GM12878 (cell line): ENCODE measurements at regions not wholly inside any gene's neighbourhood (a gene's known extent, or its start where the extent isn't known, plus 50 kb on each side); places are given as distances from the start of the nearest gene placed in this dataset.

Experiments
- ATAC-seq: fragments of 200-7000 bp; cut with Tn5 transposase; 3 replicates; pipeline ENCODE4 v1.9.1; 2020; ENCODE audit warnings: mild to moderate bottlenecking, moderate library complexity
- BruUV-seq: library from RNA; stranded (reverse); fragments of 400-500 nt; replicated peaks from 2 replicates; lab custom pipeline; 2021; lab: Mats Ljungman, UMichigan
- CTCF ChIA-PET: fragments of 300-600 bp; sonication (Branson Sonifier 250); formaldehyde crosslinking; extraction: SDS; loops from one replicate; lab custom pipeline; 2021; ENCODE audit warnings: inconsistent platforms; lab: Yijun Ruan, JAX
- POLR2A ChIA-PET: fragments of 350-600 bp; formaldehyde crosslinking; extraction: SDS; loops from one replicate; lab custom pipeline; 2021; ENCODE audit warnings: inconsistent platforms; lab: Charles Lee
- RAD21 ChIA-PET: fragments of 300-600 bp; sonication (Branson Sonifier 250); formaldehyde crosslinking; loops from one replicate; lab custom pipeline; 2023; ENCODE audit warnings: antibody characterized with exemption; ENCODE audit not compliant: unreplicated experiment; lab: Charles Lee
- SMC1A ChIA-PET: fragments of 300-600 bp; sonication (Branson Sonifier 250); formaldehyde crosslinking; loops from one replicate; lab custom pipeline; 2023; ENCODE audit not compliant: unreplicated experiment, uncharacterized antibody; lab: Charles Lee
- DNase-seq: peaks from one replicate; pipeline ENCODE4 v3.0.0-alpha.2; 2011; ENCODE audit warnings: low read depth, low spot score
- FAIRE-seq: peaks from 3 replicates; lab custom pipeline; 2011; peaks lifted over from hg19 to GRCh38; lab: Jason Lieb, UNC
- H2AFZ ChIP-seq: 2 replicates; pipeline ENCODE4 v1.6.0; 2011; ENCODE audit warnings: low read depth, low read length, control low read depth; ENCODE audit not compliant: control insufficient read depth
- H3K27ac ChIP-seq: 2 replicates; pipeline ENCODE4 v1.5.1; 2011; ENCODE audit warnings: control low read depth; ENCODE audit not compliant: control insufficient read depth, insufficient read depth
- H3K27me3 ChIP-seq, 2 experiments: replicated peaks in 1 of 2; 2 replicates each; pipeline versions ENCODE4 v1.6.0 to v1.6.1; 2011; ENCODE audit warnings: low read length in 1 of 2; ENCODE audit not compliant: control insufficient read depth in 2 of 2, insufficient read depth in 2 of 2
- H3K36me3 ChIP-seq, 2 experiments: 2 replicates each; pipeline ENCODE4 v1.5.1; 2011; ENCODE audit warnings: low read length in 1 of 2; ENCODE audit not compliant: control insufficient read depth in 2 of 2, insufficient read depth in 2 of 2
- H3K4me1 ChIP-seq: 2 replicates; pipeline ENCODE4 v1.6.1; 2011; ENCODE audit warnings: mild to moderate bottlenecking, low read length, moderate library complexity, mixed read lengths; ENCODE audit not compliant: control insufficient read depth, insufficient read depth
- H3K4me2 ChIP-seq: 2 replicates; pipeline ENCODE4 v1.6.0; 2011; ENCODE audit warnings: control low read depth; ENCODE audit not compliant: control insufficient read depth, insufficient read depth
- H3K4me3 ChIP-seq: fragments of 200-600 bp; sonication (generic); 2 replicates; pipeline ENCODE4 v1.5.1; 2016
- H3K79me2 ChIP-seq: 2 replicates; pipeline ENCODE4 v1.6.0; 2011; ENCODE audit warnings: low read length; ENCODE audit not compliant: control insufficient read depth, insufficient read depth
- H3K9ac ChIP-seq: 2 replicates; pipeline ENCODE4 v1.8.0; 2011; ENCODE audit warnings: low read length, control low read depth, mixed read lengths; ENCODE audit not compliant: control insufficient read depth, insufficient read depth
- H3K9me3 ChIP-seq: replicated peaks from 3 replicates; pipeline ENCODE4 v1.5.1; 2011; ENCODE audit warnings: mild to moderate bottlenecking, low read length; ENCODE audit not compliant: control insufficient read depth, insufficient read depth
- H4K20me1 ChIP-seq: 2 replicates; pipeline ENCODE4 v1.6.0; 2011; ENCODE audit not compliant: control insufficient read depth, insufficient read depth
- BMI1 ChIP-seq: fragments of 450-650 bp; IDR thresholded peaks from 2 replicates; pipeline ENCODE4 v1.6.1; 2016; ENCODE audit warnings: mild to moderate bottlenecking, moderate library complexity, borderline replicate concordance
- CBX5 ChIP-seq: sonication (generic); IDR thresholded peaks from 2 replicates; pipeline ENCODE4 v1.6.1; 2016; ENCODE audit warnings: low read depth, moderate library complexity, mild to moderate bottlenecking, inconsistent platforms
- CREM ChIP-seq: IDR thresholded peaks from 2 replicates; pipeline ENCODE4 v1.6.1; 2014; ENCODE audit warnings: antibody characterized with exemption, low read depth
- CTCF ChIP-seq, 3 experiments: IDR thresholded peaks in 2 of 3; conservative IDR thresholded peaks in 1 of 3; 2 replicates each; pipeline ENCODE4 v1.5.1; 2011; ENCODE audit warnings: low read depth in 3 of 3, low read length in 3 of 3, mild to moderate bottlenecking in 3 of 3, control low read depth in 2 of 3, moderate library complexity in 2 of 3, inconsistent platforms in 1 of 3, mixed read lengths in 1 of 3; ENCODE audit not compliant: control insufficient read depth in 2 of 3, insufficient read depth in 1 of 3; ENCODE audit errors: extremely low read depth in 1 of 3
- HDAC2 ChIP-seq: fragments of 200-600 bp; sonication (generic); IDR thresholded peaks from 2 replicates; pipeline ENCODE4 v1.6.1; 2017
- IKZF2 ChIP-seq, 2 experiments: fragments of 450-650 bp; IDR thresholded peaks; 2 replicates each; pipeline ENCODE4 v1.6.1; 2017; ENCODE audit warnings: mild to moderate bottlenecking in 2 of 2, moderate library complexity in 2 of 2
- KDM1A ChIP-seq: fragments of 200-600 bp; sonication (generic); IDR thresholded peaks from 2 replicates; pipeline ENCODE4 v1.6.1; 2016; ENCODE audit warnings: borderline replicate concordance
- MTA2 ChIP-seq: fragments of 450-650 bp; IDR thresholded peaks from 2 replicates; pipeline ENCODE4 v1.6.1; 2016; ENCODE audit warnings: low read depth, mild to moderate bottlenecking, moderate library complexity
- MYB ChIP-seq: fragments of 150-350 bp; IDR thresholded peaks from 2 replicates; pipeline ENCODE4 v1.6.1; 2014; ENCODE audit warnings: mild to moderate bottlenecking, low read depth, low read length, borderline replicate concordance
- NR2C1 ChIP-seq: fragments of 450-650 bp; IDR thresholded peaks from 2 replicates; pipeline ENCODE4 v1.6.1; 2017; ENCODE audit warnings: antibody characterized with exemption, mild to moderate bottlenecking, moderate library complexity
- RB1 ChIP-seq: fragments of 450-650 bp; formaldehyde crosslinking; IDR thresholded peaks from 2 replicates; pipeline ENCODE4 v1.6.1; 2017; ENCODE audit warnings: mild to moderate bottlenecking, borderline replicate concordance
- REST ChIP-seq: IDR thresholded peaks from 2 replicates; pipeline ENCODE4 v1.6.1; 2012; ENCODE audit warnings: mild to moderate bottlenecking, low read depth, low read length
- SREBF2 ChIP-seq: IDR thresholded peaks from 2 replicates; pipeline ENCODE4 v1.6.1; 2012; ENCODE audit warnings: mild to moderate bottlenecking, low read length
- STAT3 ChIP-seq: IDR thresholded peaks from 2 replicates; pipeline ENCODE4 v1.6.1; 2011; ENCODE audit warnings: low read depth, low read length, improper control_type of control experiment
- TAF1 ChIP-seq: IDR thresholded peaks from 2 replicates; pipeline ENCODE4 v1.6.1; 2011; ENCODE audit warnings: mild to moderate bottlenecking, low read depth, low read length, borderline replicate concordance
- TARDBP ChIP-seq: IDR thresholded peaks from 2 replicates; pipeline ENCODE4 v1.6.1; 2016; ENCODE audit warnings: borderline replicate concordance
- WGBS: methylation state at CpG from one replicate; pipeline ENCODE4 v1.1.6; 2016; ENCODE audit warnings: low lambda C conversion rate; ENCODE audit not compliant: insufficient replicate concordance, insufficient coverage; ENCODE audit errors: missing lambda C conversion rate; 5-methylcytosine and 5-hydroxymethylcytosine counted together
- in situ Hi-C: fragments of 300-500 bp; cut with MboI; formaldehyde crosslinking; loops from 9 replicates; pipeline ENCODE4 v1.14.3; 2018; ENCODE audit warnings: mixed read lengths
- intact Hi-C: fragments of 100-400 bp; cut with micrococcal nuclease; formaldehyde crosslinking; loops from one replicate; pipeline ENCODE4 v1.14.2; 2022; ENCODE audit not compliant: unreplicated experiment

GRCh38 chr13:110063490-110064421 is 243.2 kb downstream of the COL4A1 start:
- BruUV-seq, result no TSS peak
- in situ Hi-C loops (no loop called here), intact Hi-C loops (no loop called here)
- ATAC-seq (no peak), FAIRE-seq (no peak), DNase-seq (no peak)
- POLR2A ChIA-PET, result no interaction called here
- Histone ChIP-seq H3K9me3 (no peaks in the 10 kb centered on the region), H3K79me2 (no peaks in the 10 kb centered on the region), H3K4me3 (no peak overlapping the region), H3K36me3 (no peaks in the 10 kb centered on the region), H3K4me2 (no peak overlapping the region), H4K20me1 (no peaks in the 10 kb centered on the region), H3K4me1 (no peaks in the 10 kb centered on the region), H2AFZ (no peak overlapping the region), H3K27me3 (no peaks in the 10 kb centered on the region), H3K27ac (no peak overlapping the region), H3K9ac (no peak overlapping the region)
- SMC1A ChIA-PET, result interaction anchor here (0.9 kb wide), 1 partner anchor 73 kb away, joined by 3 read pairs; no protein-coding TSS in a partner anchor
- RAD21 ChIA-PET, result no interaction called here
- CTCF ChIA-PET, result no interaction called here
- 40% methylated on average over 9 of the region's 9 CpGs for WGBS
- TF ChIP-seq STAT3 (no peak), IKZF2 (IDR thresholded peaks at IDR 0.05) (no peak), CREM (no peak), HDAC2 (no peak), REST (no peak), MYB (no peak), SREBF2 (no peak), TARDBP (no peak), NR2C1 (no peak), CTCF (IDR thresholded peaks at IDR 0.05 in 2 of 3, conservative IDR thresholded peaks at IDR 0.05 in 1 of 3; ENCODE audit: control insufficient read depth in 2 of 3, extremely low read depth in 1 of 3, insufficient read depth in 1 of 3, low read depth in 3 of 3, low read length in 3 of 3) (no peak), RB1 (no peak), CBX5 (no peak), KDM1A (no peak), TAF1 (no peak), MTA2 (no peak), BMI1 (no peak)
